Lower leg skin (tissue), 4 donors: ENCODE measurements at regions not wholly inside any gene's neighbourhood (a gene's known extent, or its start where the extent isn't known, plus 50 kb on each side); places are given as distances from the start of the nearest gene placed in this dataset.

Source experiments
- DNase-seq, 2 donors: peaks; one replicate each; pipeline ENCODE4 v3.0.0-alpha.2; 2019; ENCODE audit warnings: low spot score in 2 of 2
- H3K4me3 ChIP-seq: fragments of 200-600 bp; sonication (generic); 2 replicates; pipeline ENCODE4 v1.5.1; 2017; ENCODE audit warnings: mild to moderate bottlenecking, low read depth; ENCODE audit not compliant: poor library complexity, severe bottlenecking
- POLR2A ChIP-seq, 2 donors: fragments of 450-650 bp; IDR thresholded peaks; one replicate each; pipeline ENCODE4 v1.6.1; 2016 to 2017; ENCODE audit warnings: antibody characterized with exemption in 2 of 2, mild to moderate bottlenecking in 1 of 2, moderate library complexity in 1 of 2
- WGBS, 2 donors: methylation state at CpG; one replicate each; pipeline ENCODE4 v1.1.5; 2018; 5-methylcytosine and 5-hydroxymethylcytosine counted together
- intact Hi-C: fragments of 100-400 bp; cut with DNase I; formaldehyde crosslinking; loops from one replicate; pipeline ENCODE4 v1.15.0; 2023; ENCODE audit warnings: low total_unique reads
- TF ChIP-seq, protein P1 (sequence below), 3 donors: fragments of 450-650 bp; IDR thresholded peaks; one replicate each; pipeline ENCODE4 v1.5.1; 2016; ENCODE audit warnings: antibody characterized with exemption in 3 of 3, mild to moderate bottlenecking in 3 of 3, moderate library complexity in 2 of 3

DNA sequence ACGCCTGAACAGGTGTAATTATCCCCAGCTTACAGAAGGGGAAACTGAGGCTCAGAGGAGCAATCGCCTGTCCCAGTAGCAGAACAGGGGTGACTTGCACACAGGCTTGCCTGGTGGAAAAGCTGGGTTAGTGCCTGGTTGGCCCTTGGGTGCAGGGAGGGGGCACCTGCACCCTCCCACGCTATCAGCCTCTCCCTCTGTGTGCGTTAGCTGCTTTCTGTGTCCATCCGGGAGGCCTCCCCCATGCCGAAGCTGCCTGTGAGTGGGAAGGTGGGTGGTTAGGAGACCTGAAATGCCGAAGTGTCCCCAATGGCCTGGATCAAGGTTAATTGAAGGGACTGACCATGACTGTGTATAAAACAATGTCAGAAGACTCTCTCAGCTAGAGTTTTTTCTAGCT lies 295.0 kb downstream of the ZNF536 start:
- intact Hi-C loops = no loop called here
- 85 to 87% methylated on average over 7 of the region's 7 CpGs for WGBS, 2 donors
- TF ChIP-seq POLR2A (IDR thresholded peaks at IDR 0.05) = no peak
- TF ChIP-seq, protein P1, sequence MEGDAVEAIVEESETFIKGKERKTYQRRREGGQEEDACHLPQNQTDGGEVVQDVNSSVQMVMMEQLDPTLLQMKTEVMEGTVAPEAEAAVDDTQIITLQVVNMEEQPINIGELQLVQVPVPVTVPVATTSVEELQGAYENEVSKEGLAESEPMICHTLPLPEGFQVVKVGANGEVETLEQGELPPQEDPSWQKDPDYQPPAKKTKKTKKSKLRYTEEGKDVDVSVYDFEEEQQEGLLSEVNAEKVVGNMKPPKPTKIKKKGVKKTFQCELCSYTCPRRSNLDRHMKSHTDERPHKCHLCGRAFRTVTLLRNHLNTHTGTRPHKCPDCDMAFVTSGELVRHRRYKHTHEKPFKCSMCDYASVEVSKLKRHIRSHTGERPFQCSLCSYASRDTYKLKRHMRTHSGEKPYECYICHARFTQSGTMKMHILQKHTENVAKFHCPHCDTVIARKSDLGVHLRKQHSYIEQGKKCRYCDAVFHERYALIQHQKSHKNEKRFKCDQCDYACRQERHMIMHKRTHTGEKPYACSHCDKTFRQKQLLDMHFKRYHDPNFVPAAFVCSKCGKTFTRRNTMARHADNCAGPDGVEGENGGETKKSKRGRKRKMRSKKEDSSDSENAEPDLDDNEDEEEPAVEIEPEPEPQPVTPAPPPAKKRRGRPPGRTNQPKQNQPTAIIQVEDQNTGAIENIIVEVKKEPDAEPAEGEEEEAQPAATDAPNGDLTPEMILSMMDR (IDR thresholded peaks at IDR 0.05) = no peak
- DNase-seq = peak in 1 of 2 donors; percentile 67
- H3K4me3 ChIP-seq = no peak overlapping the region

DNA sequence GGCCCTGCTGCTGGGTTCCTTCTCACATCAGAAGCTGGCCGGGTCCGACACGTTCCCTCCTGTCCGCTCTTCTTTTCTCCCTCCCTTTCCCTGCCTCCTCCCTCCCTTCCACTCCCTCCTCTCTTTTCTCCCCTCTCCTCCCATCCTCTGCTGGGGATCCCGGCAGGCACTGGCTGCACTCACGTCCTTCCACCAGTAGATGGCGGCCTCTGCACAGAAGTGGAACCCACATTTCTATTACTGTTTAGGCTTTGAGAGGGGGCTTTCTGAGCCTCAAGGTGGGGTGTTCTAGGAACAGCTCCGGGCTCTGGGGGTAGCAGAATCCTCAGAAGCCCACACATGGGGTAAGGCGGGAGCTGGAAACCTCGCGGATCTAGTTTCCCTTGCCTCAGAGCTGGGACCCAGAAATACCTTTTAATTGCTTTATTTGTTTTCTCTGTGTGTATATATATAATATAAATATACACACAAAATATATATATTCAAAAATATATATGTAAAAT lies 294.2 kb downstream of the ZNF536 start:
- no peak overlapping the region for H3K4me3 ChIP-seq
- WGBS, 2 donors = 3 to 4% methylated on average over 11 of the region's 11 CpGs
- TF ChIP-seq, protein P1 (IDR thresholded peaks at IDR 0.05) = no peak
- TF ChIP-seq POLR2A (IDR thresholded peaks at IDR 0.05) = no peak
- intact Hi-C loops = no loop called here
- peak in 1 of 2 donors; percentile 89 for DNase-seq

DNA sequence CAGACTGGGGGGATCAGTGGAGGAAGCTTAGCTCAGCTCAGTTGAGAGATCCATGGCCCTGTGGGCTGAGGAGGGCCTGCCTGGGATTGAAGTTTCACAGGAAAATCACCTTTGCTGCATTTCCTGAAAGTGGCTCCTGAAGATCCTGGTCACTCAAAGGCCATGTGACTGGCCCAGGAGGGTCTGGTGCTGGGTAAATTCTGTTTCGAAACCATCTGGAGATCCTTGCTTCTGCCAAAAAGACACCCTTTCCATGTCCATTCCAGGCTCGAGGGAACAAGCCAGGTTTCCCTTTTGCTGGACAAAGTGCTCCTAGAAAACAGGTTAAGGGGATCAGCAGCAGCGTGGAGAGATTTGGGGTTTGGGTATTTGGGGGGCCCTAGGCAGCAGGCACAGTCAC lies 293.3 kb downstream of the ZNF536 start:
- intact Hi-C loops = no loop called here
- H3K4me3 ChIP-seq = no peak overlapping the region
- no peak for DNase-seq
- 70 to 76% methylated on average over 3 of the region's 3 CpGs for WGBS, 2 donors
- TF ChIP-seq, protein P1 (IDR thresholded peaks at IDR 0.05) = no peak
- no peak for TF ChIP-seq POLR2A (IDR thresholded peaks at IDR 0.05)

DNA sequence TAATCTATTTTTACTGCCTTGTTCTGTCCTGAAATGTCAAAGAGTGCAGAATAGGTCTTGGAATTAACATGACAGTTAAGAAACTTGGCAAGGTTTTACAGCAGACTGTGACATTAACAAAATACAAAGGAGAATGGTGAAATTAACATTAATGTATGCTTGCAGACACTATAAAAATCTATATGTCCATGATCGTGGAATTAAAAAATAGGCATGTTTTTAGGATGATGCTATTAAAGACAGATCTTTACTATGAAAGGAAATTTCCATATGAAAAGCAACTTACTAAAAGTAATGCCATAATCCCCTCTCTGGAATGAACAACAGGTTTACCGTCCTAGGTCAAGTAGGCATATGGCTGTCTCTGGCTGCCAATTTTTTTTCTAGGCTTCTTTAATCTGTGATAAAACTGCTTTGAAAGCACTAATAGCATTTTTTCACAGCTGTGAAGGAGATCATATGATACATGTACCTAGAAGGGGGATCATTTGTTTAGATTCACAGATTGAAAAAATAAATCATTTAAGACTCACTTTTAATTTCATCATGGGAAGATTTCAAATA lies 291.5 kb downstream of the ZNF536 start:
- TF ChIP-seq, protein P1 (IDR thresholded peaks at IDR 0.05) = no peak
- WGBS, 2 donors = 29 to 48% methylated on average over 2 of the region's 2 CpGs
- no peak overlapping the region for H3K4me3 ChIP-seq
- DNase-seq = no peak
- intact Hi-C loops = no loop called here

DNA sequence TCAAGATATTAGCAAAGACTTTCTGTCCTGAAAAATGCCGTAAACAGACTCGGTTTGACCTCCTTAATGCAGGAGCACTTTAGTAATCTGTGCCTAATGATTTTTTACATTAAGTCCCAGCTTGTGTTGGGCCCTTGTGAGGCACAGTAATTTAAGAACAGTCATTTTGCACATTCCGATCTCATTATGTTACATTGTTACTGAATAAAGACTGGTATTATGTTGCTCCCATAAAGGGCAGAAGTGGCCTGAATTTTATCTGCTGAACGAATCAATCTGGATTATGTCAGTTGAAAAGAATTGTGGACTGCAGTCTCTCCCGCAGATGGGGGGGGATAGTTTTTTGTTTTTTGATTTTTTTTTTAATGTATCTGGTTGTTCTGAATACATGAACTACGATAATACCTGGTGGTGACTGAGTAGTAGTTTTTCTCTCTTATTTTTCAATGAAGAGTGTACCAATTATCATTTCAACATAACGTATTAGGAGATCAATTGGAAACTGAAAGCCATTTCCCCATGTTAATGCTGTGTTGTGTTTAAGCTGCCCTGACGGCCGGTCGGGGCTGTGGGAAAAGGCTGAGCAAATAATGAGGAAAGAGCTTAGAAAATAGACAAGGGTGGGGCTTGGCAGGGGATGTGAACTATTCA lies 290.2 kb downstream of the ZNF536 start:
- 38 to 45% methylated on average over 10 of the region's 10 CpGs for WGBS, 2 donors
- intact Hi-C loops = no loop called here
- DNase-seq = peak; percentile 53 to 70
- H3K4me3 ChIP-seq = no peak overlapping the region
- TF ChIP-seq, protein P1 (IDR thresholded peaks at IDR 0.05) = no peak
- TF ChIP-seq POLR2A (IDR thresholded peaks at IDR 0.05) = no peak

DNA sequence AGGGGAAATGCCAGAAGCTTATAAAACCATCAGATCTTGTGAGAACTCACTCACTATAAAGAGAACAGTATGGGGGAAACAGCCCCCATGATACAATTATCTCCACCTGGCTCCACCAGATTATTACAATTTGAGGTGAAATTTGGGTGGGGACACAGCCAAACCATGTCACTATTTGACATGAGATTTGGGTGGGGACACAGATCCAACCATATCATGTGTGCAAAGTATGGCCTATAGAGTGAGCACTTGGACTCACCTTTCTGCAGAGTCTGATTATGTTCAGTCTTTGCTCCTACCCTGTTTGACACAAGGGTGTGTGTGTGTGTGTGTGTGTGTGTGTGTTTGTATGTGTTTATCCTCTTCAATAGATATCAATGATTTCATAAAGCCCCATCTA lies 287.5 kb downstream of the ZNF536 start:
- H3K4me3 ChIP-seq = no peak overlapping the region
- TF ChIP-seq, protein P1 (IDR thresholded peaks at IDR 0.05) = no peak
- no peak for TF ChIP-seq POLR2A (IDR thresholded peaks at IDR 0.05)
- no peak for DNase-seq
- intact Hi-C loops = no loop called here
